BLaER1 (cell line): ENCODE measurements at regions not wholly inside any gene's neighbourhood (a gene's known extent, or its start where the extent isn't known, plus 50 kb on each side); places are given as distances from the start of the nearest gene placed in this dataset.

ENCODE experiments used
- H3K27ac ChIP-seq: shearing (Covaris generic); formaldehyde crosslinking; 2 replicates; pipeline ENCODE4 v1.8.1; 2022
- H3K27me3 ChIP-seq: shearing (Covaris generic); formaldehyde crosslinking; 2 replicates; pipeline ENCODE4 v1.8.1; 2022
- H3K36me3 ChIP-seq: shearing (Covaris generic); formaldehyde crosslinking; 2 replicates; pipeline ENCODE4 v1.8.1; 2022
- H3K4me1 ChIP-seq: shearing (Covaris generic); formaldehyde crosslinking; 2 replicates; pipeline ENCODE4 v1.8.1; 2022
- H3K4me2 ChIP-seq: shearing (Covaris generic); formaldehyde crosslinking; 2 replicates; pipeline ENCODE4 v1.8.1; 2022
- H3K4me3 ChIP-seq: shearing (Covaris generic); formaldehyde crosslinking; 2 replicates; pipeline ENCODE4 v1.8.1; 2022
- H3K9ac ChIP-seq: shearing (Covaris generic); formaldehyde crosslinking; 2 replicates; pipeline ENCODE4 v1.8.1; 2022
- H3K9me3 ChIP-seq: shearing (Covaris generic); formaldehyde crosslinking; 2 replicates; pipeline ENCODE4 v1.8.1; 2022
- H4K20me1 ChIP-seq: shearing (Covaris generic); formaldehyde crosslinking; 2 replicates; pipeline ENCODE4 v1.8.1; 2022
- Cebpa-rat ChIP-seq: shearing (Covaris generic); IDR thresholded peaks from 2 replicates; pipeline ENCODE4 v1.8.1; 2022

DNA sequence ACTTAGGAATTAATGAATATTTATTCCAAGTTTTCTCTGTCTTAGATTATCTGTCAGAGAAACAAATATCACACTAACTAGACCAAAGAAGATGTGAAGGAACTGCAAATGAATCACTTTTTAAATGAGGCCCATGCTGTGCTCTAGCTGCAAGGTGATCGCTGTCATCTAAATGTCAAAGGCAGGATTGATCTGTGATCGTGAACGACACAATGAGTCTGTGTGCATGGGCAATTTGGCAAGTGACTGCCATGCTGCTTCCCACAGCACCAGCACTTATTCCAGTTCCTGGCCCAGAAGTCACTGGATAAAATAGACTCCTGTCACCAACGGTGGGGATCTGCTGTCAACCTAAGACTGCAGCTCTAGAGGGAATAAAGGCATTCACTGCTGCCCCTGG is 141.2 kb downstream of the TRIM36 start:
- no peak overlapping the region for H3K4me2 ChIP-seq
- no peak for TF ChIP-seq Cebpa-rat
- no peak overlapping the region for H3K9ac ChIP-seq
- no peaks in the 10 kb centered on the region for H3K27me3 ChIP-seq
- H3K36me3 ChIP-seq, result no peaks in the 10 kb centered on the region
- no peak overlapping the region for H3K27ac ChIP-seq
- no peaks in the 10 kb centered on the region for H3K4me1 ChIP-seq
- H4K20me1 ChIP-seq, result no peaks in the 10 kb centered on the region
- H3K9me3 ChIP-seq, result no peaks in the 10 kb centered on the region
- no peak overlapping the region for H3K4me3 ChIP-seq

- no peaks in the 10 kb centered on the region for H4K20me1 ChIP-seq
- H3K9me3 ChIP-seq, result no peaks in the 10 kb centered on the region; the same call in 1 of the 2 replicates
- no peaks in the 10 kb centered on the region for H3K36me3 ChIP-seq
- no peak overlapping the region for H3K9ac ChIP-seq
- no peak overlapping the region for H3K27ac ChIP-seq
- no peak overlapping the region for H3K4me3 ChIP-seq
- no peaks in the 10 kb centered on the region for H3K4me1 ChIP-seq
- TF ChIP-seq Cebpa-rat, result no peak
- H3K4me2 ChIP-seq, result no peak overlapping the region
- no peaks in the 10 kb centered on the region for H3K27me3 ChIP-seq
These were observed 144.8 kb downstream of the TRIM36 start for GRCh38 chr5:115024922-115025321.

GRCh38 chr5:115022303-115022702 is 147.4 kb downstream of the TRIM36 start:
- no peaks in the 10 kb centered on the region; the same call in 1 of the 2 replicates for H3K9me3 ChIP-seq
- no peak for TF ChIP-seq Cebpa-rat
- H3K4me3 ChIP-seq, result no peak overlapping the region
- no peak overlapping the region for H3K27ac ChIP-seq
- H3K27me3 ChIP-seq, result no peaks in the 10 kb centered on the region
- no peak overlapping the region for H3K4me2 ChIP-seq
- no peaks in the 10 kb centered on the region for H4K20me1 ChIP-seq
- no peaks in the 10 kb centered on the region for H3K36me3 ChIP-seq
- no peaks in the 10 kb centered on the region for H3K4me1 ChIP-seq
- no peak overlapping the region for H3K9ac ChIP-seq

DNA sequence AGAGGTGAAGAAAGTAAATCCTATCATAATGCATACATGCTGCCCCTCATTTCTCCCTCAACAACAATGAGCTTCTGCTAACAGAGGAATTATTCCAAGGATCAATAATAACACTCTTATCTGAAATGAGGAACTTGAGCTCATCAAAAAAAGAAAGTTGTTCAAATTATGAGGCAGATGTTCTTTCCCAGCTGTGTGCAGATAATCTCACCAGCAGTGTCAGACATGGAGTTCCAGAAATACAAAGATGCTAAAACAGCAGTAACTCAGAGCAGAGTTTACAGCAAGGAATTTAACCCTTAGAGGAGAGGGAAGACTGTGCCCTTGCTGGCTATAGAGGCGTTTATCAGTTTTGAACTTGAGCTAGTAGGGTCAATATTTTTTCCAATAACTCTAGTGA is 153.1 kb downstream of the TRIM36 start:
- H3K36me3 ChIP-seq, result no peaks in the 10 kb centered on the region
- no peak overlapping the region for H3K27ac ChIP-seq
- H3K27me3 ChIP-seq, result no peaks in the 10 kb centered on the region
- no peak overlapping the region for H3K9ac ChIP-seq
- no peaks in the 10 kb centered on the region for H3K4me1 ChIP-seq
- no peak for TF ChIP-seq Cebpa-rat
- H3K9me3 ChIP-seq, result no peaks in the 10 kb centered on the region; the same call in 1 of the 2 replicates
- H4K20me1 ChIP-seq, result no peaks in the 10 kb centered on the region
- no peak overlapping the region for H3K4me3 ChIP-seq
- no peak overlapping the region for H3K4me2 ChIP-seq

GRCh38 chr5:114999176-114999575 is 170.5 kb downstream of the TRIM36 start:
- H3K36me3 ChIP-seq, result no peaks in the 10 kb centered on the region
- no peak overlapping the region for H3K27ac ChIP-seq
- no peak for TF ChIP-seq Cebpa-rat
- no peaks in the 10 kb centered on the region for H3K4me1 ChIP-seq
- no peak overlapping the region for H3K4me3 ChIP-seq
- no peaks in the 10 kb centered on the region for H4K20me1 ChIP-seq
- no peak overlapping the region for H3K4me2 ChIP-seq
- H3K9me3 ChIP-seq, result 0 out of 2 replicates have a peak, but pooled peaks cover 4% of the 10 kb centered on the region
- no peak overlapping the region for H3K9ac ChIP-seq
- H3K27me3 ChIP-seq, result no peaks in the 10 kb centered on the region

DNA sequence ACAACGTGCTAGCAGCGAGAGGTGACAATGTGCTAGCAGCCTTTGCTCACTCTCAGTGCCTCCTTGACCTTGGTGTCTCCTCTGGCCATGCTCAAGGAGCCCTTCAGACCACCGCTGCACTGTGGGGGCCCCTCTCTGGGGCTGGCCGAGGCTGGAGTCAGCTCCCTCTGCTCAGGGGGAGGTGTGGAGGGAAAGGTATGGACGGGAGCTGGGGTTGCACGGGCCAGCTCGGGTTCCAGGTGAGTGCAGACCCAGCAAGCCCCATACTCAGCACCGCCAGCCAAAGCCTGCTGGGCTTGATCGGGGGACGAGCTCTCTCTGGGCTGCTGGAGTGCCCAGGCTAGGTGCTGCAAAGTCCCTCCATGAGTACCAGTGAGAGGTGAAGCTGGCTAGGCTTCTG is 180.2 kb downstream of the TRIM36 start:
- Histone ChIP-seq H3K27ac (no peak overlapping the region), H3K27me3 (no peaks in the 10 kb centered on the region), H3K4me3 (no peak overlapping the region), H3K36me3 (no peaks in the 10 kb centered on the region), H3K9me3 (no peaks in the 10 kb centered on the region), H3K4me2 (no peak overlapping the region), H4K20me1 (no peaks in the 10 kb centered on the region), H3K4me1 (no peaks in the 10 kb centered on the region), H3K9ac (no peak overlapping the region)
- TF ChIP-seq Cebpa-rat, result no peak

- Histone ChIP-seq H3K9ac (no peak overlapping the region), H3K27ac (no peak overlapping the region), H3K9me3 (no peaks in the 10 kb centered on the region), H3K4me3 (no peak overlapping the region), H3K27me3 (no peaks in the 10 kb centered on the region), H4K20me1 (no peaks in the 10 kb centered on the region), H3K4me2 (no peak overlapping the region), H3K4me1 (no peaks in the 10 kb centered on the region), H3K36me3 (no peaks in the 10 kb centered on the region)
- no peak for TF ChIP-seq Cebpa-rat
These were observed 181.6 kb downstream of the TRIM36 start for GRCh38 chr5:114988096-114988495.

DNA sequence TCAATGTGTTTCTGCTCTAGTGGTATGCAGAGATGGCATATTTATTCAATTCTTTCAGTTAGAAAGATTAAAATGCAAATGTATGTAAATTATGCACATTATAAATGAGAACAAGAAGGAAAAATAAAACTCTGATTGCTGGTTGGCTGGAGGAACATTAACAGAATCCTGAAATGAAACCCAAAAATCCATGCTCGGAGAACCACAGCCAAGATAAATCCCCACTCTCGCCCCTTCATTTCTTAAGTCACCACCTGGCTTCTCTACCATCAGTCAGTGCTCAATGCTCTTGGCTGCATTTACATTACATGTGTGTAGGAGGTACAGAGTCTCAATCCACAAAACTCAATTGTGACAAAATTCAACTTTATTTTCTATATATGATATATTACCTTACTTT is 184.9 kb downstream of the TRIM36 start:
- H3K36me3 ChIP-seq, result no peaks in the 10 kb centered on the region
- no peak overlapping the region for H3K4me2 ChIP-seq
- no peak for TF ChIP-seq Cebpa-rat
- H3K9ac ChIP-seq, result no peak overlapping the region
- no peaks in the 10 kb centered on the region for H3K9me3 ChIP-seq
- no peaks in the 10 kb centered on the region for H3K27me3 ChIP-seq
- no peak overlapping the region for H3K27ac ChIP-seq
- H3K4me3 ChIP-seq, result no peak overlapping the region
- no peaks in the 10 kb centered on the region for H3K4me1 ChIP-seq
- H4K20me1 ChIP-seq, result no peaks in the 10 kb centered on the region

GRCh38 chr5:114981111-114981510 is 188.6 kb downstream of the TRIM36 start:
- Histone ChIP-seq H4K20me1 (no peaks in the 10 kb centered on the region), H3K9ac (no peak overlapping the region), H3K4me2 (no peak overlapping the region), H3K27me3 (no peaks in the 10 kb centered on the region), H3K9me3 (no peaks in the 10 kb centered on the region), H3K27ac (no peak overlapping the region), H3K4me1 (no peaks in the 10 kb centered on the region), H3K4me3 (no peak overlapping the region), H3K36me3 (no peaks in the 10 kb centered on the region)
- no peak for TF ChIP-seq Cebpa-rat

GRCh38 chr5:114977979-114978573 is 191.6 kb downstream of the TRIM36 start:
- H4K20me1 ChIP-seq, result no peaks in the 10 kb centered on the region
- H3K9me3 ChIP-seq, result no peaks in the 10 kb centered on the region
- H3K4me3 ChIP-seq, result no peak overlapping the region
- H3K9ac ChIP-seq, result no peak overlapping the region
- no peaks in the 10 kb centered on the region for H3K27me3 ChIP-seq
- no peaks in the 10 kb centered on the region for H3K36me3 ChIP-seq
- no peak overlapping the region for H3K27ac ChIP-seq
- no peaks in the 10 kb centered on the region for H3K4me1 ChIP-seq
- TF ChIP-seq Cebpa-rat, result no peak
- H3K4me2 ChIP-seq, result no peak overlapping the region

GRCh38 chr5:114969482-114969881 is 200.2 kb downstream of the TRIM36 start:
- no peaks in the 10 kb centered on the region for H3K9me3 ChIP-seq
- no peak for TF ChIP-seq Cebpa-rat
- no peaks in the 10 kb centered on the region for H3K27me3 ChIP-seq
- H3K9ac ChIP-seq, result no peak overlapping the region
- H3K27ac ChIP-seq, result no peak overlapping the region
- no peak overlapping the region for H3K4me3 ChIP-seq
- no peaks in the 10 kb centered on the region for H4K20me1 ChIP-seq
- no peaks in the 10 kb centered on the region for H3K36me3 ChIP-seq
- no peak overlapping the region for H3K4me2 ChIP-seq
- H3K4me1 ChIP-seq, result no peaks in the 10 kb centered on the region
